Dedifferentiated amniotic fluid mesenchymal stem cell (primary cell): ENCODE measurements at regions not wholly inside any gene's neighbourhood (a gene's known extent, or its start where the extent isn't known, plus 50 kb on each side); places are given as distances from the start of the nearest gene placed in this dataset.

Source experiments
- DNase-seq: peaks from one replicate; pipeline ENCODE4 v3.0.0-alpha.2; 2016; ENCODE audit errors: extremely low spot score

DNA sequence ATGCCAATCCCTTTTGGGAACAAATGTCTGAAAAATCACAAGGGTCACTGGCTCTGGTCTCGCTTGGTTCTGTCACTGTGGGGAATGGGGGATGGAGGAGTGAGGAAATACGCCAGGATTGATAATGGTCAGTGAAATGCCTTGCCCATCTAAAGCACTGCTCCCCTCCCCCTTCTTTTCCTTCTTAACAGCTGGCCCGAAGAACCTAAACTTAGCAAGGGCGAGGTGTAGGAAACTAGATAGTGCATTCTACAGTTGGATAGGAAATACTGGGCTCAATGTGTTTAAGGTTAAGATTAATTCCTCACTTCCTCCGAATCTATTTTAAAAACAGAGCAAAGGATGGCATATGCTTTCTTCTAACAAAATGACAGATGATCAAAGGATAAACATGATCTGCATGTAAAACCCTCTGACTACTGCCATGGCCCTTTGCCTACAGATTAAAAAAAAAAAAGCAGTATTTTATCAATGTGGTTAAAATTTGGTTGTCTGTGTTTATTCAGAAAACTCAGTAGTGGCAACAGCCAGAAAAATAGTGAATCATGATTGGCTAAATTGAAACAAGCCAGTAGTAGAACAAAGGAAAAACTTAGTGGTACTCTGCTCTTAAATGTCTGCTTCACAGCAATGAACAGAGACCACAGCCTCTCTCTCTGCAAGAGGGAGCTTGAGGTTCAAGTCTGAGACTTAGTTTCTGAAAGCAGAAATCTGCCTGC, 86.1 kb upstream of the VAV3 start:
- DNase-seq, result no peak

DNA sequence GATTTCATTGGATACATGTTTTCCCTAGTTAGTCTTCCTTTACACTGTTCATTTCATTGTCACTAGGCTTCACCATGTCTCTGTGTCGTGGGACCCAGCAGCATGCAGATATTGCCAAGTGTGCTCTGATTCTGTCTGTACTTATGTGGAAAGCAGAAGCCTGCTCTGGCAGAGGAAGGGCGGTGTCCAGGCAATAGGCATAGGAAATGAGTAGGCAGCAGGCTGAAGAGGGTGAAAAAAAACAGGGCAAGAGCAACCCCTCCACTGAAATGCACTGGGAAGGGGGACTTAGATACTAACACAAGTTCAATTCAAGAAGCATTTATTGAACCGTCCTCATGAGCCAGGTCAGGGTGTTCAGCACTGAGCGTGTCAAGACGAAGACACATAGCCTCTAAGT, 85.2 kb upstream of the VAV3 start:
- no peak for DNase-seq

DNA sequence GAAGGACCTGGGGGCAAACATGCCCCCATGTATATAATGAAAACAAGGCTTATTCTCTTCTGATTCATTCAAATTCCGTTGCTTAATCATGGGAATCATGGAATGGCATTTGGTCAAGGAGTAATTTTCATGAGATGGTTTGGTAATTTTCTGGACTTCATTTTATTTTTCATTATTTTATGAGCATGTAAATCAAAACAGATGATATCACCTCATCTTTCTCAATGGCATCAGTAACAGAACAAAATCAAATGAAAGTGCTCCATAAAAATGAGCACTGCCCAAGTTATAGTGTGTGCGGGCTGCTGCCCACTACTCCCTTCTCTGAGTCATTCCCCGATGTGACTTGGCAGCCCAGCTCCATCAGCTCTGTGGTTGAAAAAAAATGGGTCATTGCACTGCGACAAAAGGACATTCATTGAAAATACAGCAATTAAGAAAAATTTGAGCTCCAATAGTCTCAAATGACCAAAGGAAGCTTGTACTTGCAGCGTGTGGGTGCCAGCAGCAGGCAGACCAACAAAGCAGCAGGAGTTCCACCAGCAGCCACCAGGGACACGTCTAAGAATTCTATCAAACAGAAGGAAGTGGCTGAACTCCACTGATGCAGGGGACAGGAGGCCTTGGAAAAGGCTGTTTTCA, 84.3 kb upstream of the VAV3 start:
- DNase-seq, result no peak

DNA sequence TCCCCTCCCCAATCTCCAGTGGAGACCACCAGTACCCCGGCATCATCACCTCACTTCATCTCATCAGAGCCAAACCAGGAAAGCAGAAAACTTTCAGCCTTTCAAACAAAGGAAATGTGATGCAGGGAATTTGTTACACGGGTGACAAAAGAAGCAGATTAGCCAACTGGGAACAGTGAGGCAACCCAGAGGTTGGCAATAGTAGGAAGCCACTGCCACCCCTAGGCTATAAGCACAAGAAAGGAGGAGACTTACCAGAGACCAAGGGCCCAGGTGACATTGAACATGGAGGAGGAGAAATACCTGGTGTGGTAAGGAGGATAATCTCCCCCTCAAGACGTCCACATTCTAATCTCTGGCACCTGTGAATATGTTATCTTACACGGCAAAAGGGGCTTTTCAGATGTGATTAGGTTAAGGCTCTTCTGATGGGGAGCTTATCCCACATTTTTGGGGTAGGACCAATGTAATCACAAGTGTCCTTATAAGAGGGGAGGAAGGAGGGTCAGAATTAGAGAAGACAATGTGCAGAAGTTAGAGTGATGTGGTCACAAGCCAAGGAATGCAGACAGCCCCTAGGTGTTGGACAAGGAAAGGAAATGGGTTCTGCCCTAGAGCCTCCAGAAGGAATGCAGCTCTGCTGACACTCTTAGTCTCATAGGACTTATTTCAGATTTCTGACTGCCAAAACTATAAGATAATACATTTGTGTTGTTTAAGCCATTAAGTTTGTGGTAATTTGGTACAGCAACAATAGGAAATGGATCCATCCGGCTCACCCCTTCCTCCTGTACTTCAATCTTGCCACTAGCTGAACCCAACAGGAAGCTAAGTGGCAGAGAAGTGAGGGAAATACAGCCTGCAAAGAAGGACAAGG, 83.6 kb upstream of the VAV3 start:
- DNase-seq, result no peak

DNA sequence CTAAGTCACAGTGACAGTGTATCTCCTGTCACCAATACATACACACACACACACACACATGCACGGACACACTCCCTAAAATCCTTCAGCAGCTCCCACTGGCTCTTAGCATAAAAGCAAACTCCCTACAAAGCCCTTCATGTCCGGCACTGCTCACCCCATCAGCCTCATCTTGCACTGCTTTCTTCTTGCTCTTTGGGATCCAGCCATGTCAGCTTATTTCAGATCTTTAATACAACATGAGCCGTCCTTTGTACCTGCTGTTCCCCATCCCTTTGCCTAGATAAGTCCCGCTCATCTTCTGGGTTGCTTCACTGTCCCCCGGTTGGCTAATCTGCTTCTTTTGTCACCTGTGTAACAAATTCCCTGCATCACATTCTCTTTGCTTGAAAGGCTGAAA, 82.1 kb upstream of the VAV3 start:
- DNase-seq, result no peak

DNA sequence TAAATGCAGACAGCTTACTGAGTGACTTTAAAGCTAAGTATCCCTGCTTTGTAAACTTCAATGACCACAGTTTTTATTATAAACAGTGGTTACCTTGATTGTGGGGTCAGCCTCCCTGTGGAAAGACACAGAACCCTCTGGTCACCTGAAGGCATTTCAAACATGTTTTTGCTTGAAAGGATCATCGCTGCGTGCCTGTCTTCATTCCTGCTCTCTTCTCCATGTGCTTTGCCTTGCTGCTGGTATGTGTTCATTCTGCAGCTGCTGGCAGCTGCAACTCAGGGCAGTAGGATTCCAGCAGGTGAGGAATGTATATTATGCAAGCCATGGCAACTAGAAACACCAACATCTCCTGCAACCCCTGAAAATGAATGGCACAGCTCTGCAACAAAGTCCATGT, 81.0 kb upstream of the VAV3 start:
- DNase-seq, result no peak

DNA sequence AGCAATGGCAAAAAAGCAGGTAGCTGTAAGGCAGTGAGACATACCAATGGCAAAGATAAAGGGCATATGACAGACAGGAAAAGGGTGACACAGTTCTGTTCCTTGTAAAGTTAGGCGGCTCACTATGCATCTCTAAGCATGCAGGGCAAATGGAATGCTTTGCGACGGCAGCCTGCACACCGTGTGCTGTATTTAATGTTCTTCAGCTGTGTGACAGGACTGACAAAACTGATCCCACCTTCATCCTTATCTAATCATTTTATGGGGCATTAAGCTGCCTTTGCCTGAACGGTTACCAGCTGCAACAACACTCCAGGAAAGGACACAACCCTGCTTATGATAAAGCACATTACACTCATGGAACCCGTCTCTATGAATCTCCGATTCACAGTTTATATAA, 80.5 kb upstream of the VAV3 start:
- DNase-seq, result no peak

DNA sequence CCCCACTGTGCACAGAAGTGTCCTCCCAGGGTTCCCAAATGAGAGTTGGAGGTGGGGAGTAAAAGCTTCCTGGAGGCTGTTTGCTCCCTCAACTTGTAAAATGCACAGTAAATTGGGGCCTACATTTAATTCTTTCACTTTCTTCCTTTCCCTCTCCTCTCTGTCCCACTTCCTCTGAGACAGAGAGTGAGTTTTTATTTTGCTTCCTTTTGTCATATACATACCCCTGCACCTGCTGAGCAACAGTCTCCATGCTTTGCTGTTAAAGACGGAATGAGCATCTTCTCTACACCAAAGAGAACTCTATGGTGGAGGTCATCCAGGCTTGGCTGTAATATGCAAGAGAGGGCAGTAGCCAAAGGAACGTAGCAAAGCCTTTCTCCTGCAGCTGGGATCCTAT, 79.3 kb upstream of the VAV3 start:
- DNase-seq, result no peak

DNA sequence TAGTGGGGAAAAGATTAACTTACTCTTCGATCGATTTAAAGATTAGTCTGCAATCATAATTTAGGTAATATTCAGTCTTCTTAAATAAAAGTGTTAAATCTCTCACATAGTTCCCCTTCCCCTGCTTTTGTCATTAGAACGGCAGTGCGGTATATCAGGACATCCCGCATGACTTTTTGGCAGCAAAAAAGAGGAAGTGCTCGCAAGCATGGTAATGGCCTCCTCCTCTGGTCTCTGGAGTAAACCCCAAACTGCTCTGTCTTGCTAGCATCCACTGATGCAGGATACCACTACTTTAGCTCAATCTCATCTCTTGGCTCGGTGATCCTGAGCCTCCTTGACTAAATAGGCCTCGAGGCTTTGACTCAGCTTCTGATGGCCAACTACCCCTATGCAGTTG, 78.7 kb upstream of the VAV3 start:
- DNase-seq, result no peak

DNA sequence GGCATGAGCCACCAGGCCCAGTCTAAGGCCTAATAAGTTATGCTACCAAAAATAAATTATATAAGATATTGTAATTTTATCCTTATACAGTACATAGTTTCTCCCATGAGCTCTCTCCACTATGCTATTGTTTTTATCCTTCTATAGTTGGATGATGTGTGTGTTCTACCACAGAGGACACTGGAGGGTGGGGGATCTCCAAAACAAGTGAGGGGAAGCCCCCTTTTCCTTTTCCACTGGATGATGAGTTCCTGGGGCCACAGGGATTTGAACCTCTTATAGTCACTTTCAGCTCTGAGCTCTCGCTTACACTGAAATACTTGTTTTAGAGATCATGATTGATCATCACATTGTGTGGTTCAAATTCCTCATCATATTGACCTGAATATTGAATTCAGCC, 77.6 kb upstream of the VAV3 start:
- no peak for DNase-seq

DNA sequence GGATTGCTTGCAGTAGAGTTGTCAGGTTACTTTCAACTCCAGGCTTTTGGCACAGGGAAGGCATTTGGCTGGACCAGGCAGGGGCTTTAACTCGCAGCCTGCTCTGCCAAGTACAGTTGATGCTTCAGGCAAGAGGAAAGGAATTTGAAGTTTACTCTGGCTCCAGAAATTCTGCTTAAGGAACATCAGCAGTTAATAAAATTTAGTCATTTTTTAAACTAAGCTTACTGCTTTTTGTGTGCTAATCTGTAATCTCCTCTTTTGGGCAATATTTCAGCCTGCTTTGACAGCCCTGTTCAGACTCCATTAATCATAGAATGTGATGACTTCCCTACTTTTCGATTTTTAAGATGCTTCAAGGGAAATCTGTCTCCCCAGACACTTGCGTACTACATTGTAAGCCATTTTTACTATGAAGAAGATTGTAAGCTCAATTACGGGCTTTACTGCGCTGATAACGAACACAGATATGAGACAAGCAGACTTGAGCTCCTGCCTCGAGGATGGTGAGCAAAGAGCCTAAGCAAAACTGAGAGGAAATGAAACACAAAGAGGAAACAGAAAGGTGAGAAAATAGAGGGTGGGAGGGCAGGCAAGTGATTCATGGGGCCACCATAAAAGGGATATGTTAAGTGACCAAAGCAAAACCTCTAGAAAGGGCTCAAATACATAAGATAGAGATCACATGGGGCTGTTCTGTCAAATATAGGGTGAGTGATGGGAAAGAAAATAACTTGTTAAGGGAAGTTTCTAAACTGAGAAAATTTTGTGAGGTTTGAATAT, 76.6 kb upstream of the VAV3 start:
- no peak for DNase-seq

DNA sequence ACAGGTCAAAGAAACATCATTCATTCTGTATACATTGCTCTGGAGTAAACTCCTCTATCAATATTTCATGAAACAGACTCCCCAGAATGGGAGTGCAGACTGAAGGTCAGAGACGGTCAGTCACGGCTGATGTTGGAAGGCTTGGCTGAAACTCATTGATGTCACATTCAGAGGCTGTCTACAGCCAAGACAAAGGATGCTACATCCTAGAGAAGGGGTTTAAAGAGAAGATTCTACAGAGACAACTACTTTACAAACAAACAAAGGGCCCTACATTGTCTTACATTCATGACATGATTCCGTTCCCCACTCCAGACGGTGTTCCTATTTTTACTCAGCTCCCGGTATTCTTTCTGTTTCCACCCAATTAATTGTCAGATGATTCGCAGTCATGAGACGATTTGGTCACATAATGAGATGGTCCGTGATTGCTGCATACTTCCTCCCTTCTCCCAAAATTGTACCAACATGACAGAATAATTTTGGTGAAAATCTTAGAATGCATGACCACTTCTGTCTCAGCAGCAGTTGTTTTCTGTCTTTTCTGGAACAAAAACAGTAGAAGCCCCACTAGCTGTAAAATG, 73.8 kb upstream of the VAV3 start:
- no peak for DNase-seq

DNA sequence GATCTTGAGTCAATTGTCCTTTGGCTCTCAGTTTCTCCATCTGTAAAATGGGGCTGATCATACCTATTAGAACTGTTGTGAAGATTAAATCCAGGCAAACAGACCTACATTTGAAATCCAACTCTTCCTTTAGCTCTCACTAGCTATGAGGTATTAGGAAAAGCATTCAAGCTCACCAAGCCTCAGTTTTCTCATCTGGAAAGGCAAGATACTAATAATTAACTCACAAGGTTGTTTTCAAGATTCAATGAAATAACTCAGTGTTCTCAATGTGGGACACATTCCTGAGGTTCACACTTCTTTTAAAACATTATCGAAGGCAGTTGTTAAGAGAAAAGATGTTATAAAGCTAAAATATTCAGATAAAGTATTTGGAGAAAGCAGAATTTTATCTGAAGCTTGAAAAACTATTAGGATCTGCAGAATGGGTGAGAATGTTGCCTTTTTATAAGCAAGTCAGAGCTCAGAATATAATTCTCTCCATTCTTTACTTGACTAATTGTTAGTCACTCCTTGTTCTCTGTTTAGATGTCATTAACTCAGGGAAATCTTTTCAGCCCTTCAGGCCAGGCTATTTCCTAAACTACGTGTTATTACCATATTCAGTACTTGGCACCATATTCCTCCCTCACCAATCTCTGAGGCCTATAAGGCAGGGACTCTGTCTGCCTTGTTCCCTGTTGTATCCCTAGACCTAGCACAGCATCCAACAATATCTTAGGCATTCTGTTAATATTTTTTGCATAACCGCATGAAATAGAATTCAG, 72.0 kb upstream of the VAV3 start:
- DNase-seq, result no peak

DNA sequence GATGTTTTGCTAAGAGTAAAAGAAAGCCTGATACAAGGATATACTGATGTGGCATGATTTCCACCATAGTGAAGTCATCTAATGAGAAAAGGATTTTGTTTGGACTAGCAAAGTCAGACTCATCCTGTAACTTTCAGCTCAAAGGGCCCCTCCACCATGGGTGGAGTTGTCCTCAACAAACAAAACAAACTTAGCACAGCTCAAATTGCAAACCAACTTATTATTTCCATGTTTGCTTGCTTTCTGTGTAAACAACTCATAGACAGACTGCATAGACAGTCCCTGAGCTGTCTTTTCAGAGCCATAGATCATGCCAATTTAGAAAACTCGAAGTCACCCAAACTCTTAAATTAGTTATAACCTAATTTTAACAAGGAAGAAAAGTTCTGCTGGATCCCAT, 69.4 kb upstream of the VAV3 start:
- DNase-seq, result peak; percentile 59

DNA sequence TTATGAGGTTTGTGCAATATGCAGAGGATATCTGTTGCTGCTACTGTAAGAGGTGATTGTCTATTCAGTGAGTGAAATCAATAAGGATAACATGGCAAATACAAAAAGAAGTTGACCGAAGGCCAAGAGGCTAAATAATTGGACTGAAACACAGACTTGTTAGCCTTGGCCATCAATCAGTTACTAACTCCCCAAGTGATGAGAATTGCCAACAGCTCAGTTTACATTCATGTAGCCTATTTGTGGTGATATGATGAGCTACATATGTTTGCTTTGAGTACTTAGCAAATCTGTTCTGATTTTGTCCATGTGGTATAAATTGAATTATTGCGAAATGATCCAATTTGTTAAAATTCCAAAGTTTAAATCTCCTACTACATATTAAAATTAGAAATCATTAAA, 68.6 kb upstream of the VAV3 start:
- DNase-seq, result no peak

DNA sequence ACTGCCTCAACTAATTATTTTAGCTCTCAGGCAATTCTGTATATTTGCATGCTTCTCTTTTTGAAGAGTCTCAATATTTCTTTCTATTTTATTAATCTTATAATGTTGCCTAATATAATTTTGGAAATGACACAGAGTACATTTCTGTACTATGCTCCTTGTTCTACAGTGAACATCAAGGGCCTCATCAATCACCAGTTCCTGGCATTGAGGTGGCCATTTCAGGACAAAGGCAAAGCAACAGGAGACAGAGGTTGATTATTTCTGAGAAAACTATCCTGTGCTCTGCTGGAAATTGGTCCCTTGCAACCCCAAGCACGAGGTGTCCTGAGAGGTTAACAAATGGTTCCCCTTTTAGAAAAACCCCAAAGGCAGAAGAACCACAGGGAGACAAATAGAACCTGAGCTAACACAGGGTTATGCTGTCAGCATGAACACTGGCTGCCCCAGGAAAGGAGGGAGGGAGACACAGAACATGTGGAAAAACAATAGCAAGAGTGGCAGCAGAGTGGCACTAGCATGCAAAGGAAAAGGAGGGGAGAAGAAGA, 63.9 kb upstream of the VAV3 start:
- DNase-seq, result no peak

DNA sequence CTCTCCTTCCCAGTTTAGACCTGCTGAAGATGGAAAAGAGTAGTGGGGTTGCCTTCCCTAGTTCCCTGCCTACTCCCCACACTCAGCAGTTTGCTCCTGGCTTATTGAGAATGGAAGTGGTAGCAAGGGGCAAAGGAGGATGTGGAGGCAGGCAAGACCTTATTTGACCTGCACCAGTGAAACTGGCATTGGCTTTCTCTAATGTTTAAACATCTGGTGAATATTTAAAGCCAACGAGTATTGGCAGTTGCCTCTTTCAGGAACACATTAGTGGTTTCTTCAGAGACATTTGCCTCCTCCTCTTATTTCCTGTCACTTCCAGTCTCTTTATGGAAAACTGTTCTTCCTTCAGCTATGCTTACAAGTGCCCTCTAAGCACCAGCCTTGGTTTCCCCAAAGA, 62.4 kb upstream of the VAV3 start:
- DNase-seq, result no peak

DNA sequence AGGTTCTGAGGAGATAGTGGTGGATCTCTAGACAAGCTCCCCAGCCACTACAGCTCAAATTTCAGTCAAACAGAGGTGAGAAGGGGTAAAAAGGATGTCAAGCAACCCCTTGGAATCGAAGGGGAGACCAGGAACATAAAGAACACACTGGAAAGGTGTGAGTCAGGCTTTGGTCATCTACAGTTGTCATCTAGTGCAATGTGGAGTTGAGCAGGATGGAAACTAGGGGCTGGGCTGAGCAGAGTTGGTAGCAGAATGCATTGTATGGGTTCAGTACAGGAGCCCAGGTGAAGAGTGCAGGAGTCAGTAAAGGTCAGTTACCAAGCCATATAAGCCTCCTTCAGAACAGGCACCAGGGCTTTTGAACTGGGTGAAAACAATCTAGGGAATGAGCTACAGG, 52.7 kb upstream of the VAV3 start:
- DNase-seq, result no peak

DNA sequence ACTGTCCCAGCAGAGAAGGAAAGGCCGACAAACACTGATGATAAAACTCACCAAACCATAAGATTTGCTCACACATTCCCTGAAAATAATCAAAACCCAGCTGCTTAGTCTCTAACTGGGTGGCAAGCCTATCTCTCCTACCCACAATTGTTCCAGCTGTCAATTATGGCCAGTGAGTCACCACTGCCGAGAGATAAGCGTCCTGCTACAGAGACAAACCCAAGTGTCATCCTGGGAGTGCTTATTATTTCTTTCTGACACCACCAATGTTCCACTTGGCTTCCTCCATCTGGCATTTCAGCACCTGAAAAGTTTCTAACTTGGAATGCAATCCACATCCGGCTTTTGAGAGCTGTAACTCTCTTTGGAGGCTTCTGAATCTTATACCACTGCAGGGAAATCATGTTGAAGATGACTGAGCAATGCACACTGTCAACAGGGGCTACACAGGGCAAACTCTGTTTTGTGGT, 51.5 kb upstream of the VAV3 start:
- DNase-seq, result no peak
